H1 (cell line): ENCODE measurements at regions not wholly inside any gene's neighbourhood (a gene's known extent, or its start where the extent isn't known, plus 50 kb on each side); places are given as distances from the start of the nearest gene placed in this dataset.

ENCODE experiments used
- CTCF ChIA-PET: fragments of 300-600 bp; sonication (Branson Sonifier 250); formaldehyde crosslinking; loops from one replicate; lab custom pipeline; 2021; ENCODE audit not compliant: partially characterized antibody; lab: Charles Lee
- POLR2A ChIA-PET: fragments of 300-600 bp; sonication (Branson Sonifier 250); formaldehyde crosslinking; loops from one replicate; lab custom pipeline; 2021; ENCODE audit warnings: inconsistent platforms; ENCODE audit not compliant: partially characterized antibody; lab: Charles Lee
- DNase-seq, 2 experiments: peaks; one replicate each; pipeline versions ENCODE4 v3.0.0 to v3.0.0-alpha.2; 2010 to 2022; ENCODE audit warnings: low spot score in 2 of 2, low read depth in 1 of 2, mixed read lengths in 1 of 2
- FAIRE-seq: peaks from 2 replicates; lab custom pipeline; 2011; peaks lifted over from hg19 to GRCh38; lab: Jason Lieb, UNC
- H2AFZ ChIP-seq: 2 replicates; pipeline ENCODE4 v1.8.1; 2012; ENCODE audit warnings: low read length, inconsistent platforms
- H2AK5ac ChIP-seq: 2 replicates; pipeline ENCODE4 v1.6.1; 2013; ENCODE audit warnings: low read depth, low read length
- H2BK120ac ChIP-seq: replicated peaks from 2 replicates; pipeline ENCODE3; 2013; ENCODE audit warnings: low read depth, low read length, inconsistent platforms
- H2BK12ac ChIP-seq: 2 replicates; pipeline ENCODE4 v1.6.1; 2013; ENCODE audit warnings: low read depth, low read length
- H2BK15ac ChIP-seq: 2 replicates; pipeline ENCODE4 v1.6.1; 2013; ENCODE audit warnings: low read length
- H2BK20ac ChIP-seq: 2 replicates; pipeline ENCODE4 v1.6.1; 2013; ENCODE audit warnings: low read length
- H2BK5ac ChIP-seq: 2 replicates; pipeline ENCODE4 v1.6.1; 2013; ENCODE audit warnings: low read depth, low read length
- H3K14ac ChIP-seq: 2 replicates; pipeline ENCODE4 v1.6.1; 2013; ENCODE audit warnings: inconsistent platforms; ENCODE audit not compliant: insufficient read length
- H3K18ac ChIP-seq: 2 replicates; pipeline ENCODE4 v1.6.1; 2013; ENCODE audit warnings: low read length; ENCODE audit errors: extremely low read depth
- H3K23ac ChIP-seq: 2 replicates; pipeline ENCODE4 v1.6.1; 2013; ENCODE audit warnings: inconsistent platforms; ENCODE audit not compliant: insufficient read length
- H3K23me2 ChIP-seq: 2 replicates; pipeline ENCODE4 v1.6.1; 2013; ENCODE audit warnings: low read depth, low read length
- H3K27ac ChIP-seq: 2 replicates; pipeline ENCODE4 v1.6.1; 2011; ENCODE audit warnings: low read depth, low read length, inconsistent platforms
- H3K27me3 ChIP-seq, 4 experiments: replicated peaks in 1 of 4; 1 replicate in 1 of 4; 2 replicates in 3 of 4; pipeline versions ENCODE4 v1.6.1 to v1.8.1; 2011 to 2013; ENCODE audit warnings: low read length in 3 of 4, mild to moderate bottlenecking in 3 of 4, inconsistent platforms in 2 of 4, mixed read lengths in 2 of 4, moderate library complexity in 1 of 4; ENCODE audit not compliant: control insufficient read depth in 3 of 4, insufficient read depth in 3 of 4; ENCODE audit errors: extremely low read depth in 1 of 4
- H3K36me3 ChIP-seq, 4 experiments: 2 replicates each; pipeline versions ENCODE4 v1.6.1 to v1.8.1; 2011 to 2013; ENCODE audit warnings: mild to moderate bottlenecking in 4 of 4, low read length in 3 of 4, moderate library complexity in 2 of 4, control low read depth in 1 of 4, inconsistent platforms in 1 of 4; ENCODE audit not compliant: insufficient read depth in 4 of 4, control insufficient read depth in 2 of 4
- H3K4ac ChIP-seq: replicated peaks from 2 replicates; pipeline ENCODE3; 2013; ENCODE audit warnings: low read length, low read depth, mixed read lengths, inconsistent platforms; ENCODE audit not compliant: insufficient read length
- H3K4me1 ChIP-seq, 4 experiments: replicated peaks in 1 of 4; 1 replicate in 1 of 4; 2 replicates in 3 of 4; pipeline versions ENCODE4 v1.6.1 to v1.8.1; 2011 to 2013; ENCODE audit warnings: low read length in 3 of 4, inconsistent platforms in 2 of 4, mixed read lengths in 1 of 4; ENCODE audit not compliant: insufficient read depth in 4 of 4, control insufficient read depth in 3 of 4
- H3K4me2 ChIP-seq, 2 experiments: 2 replicates each; pipeline versions ENCODE4 v1.6.1 to v1.8.1; 2011 to 2013; ENCODE audit warnings: low read depth in 2 of 2, low read length in 2 of 2, control low read depth in 1 of 2, inconsistent platforms in 1 of 2, mild to moderate bottlenecking in 1 of 2; ENCODE audit not compliant: insufficient read depth in 1 of 2
- H3K4me3 ChIP-seq, 4 experiments: fragments of 200-600, 300-600 bp in 1 of 4; sonication (generic), shearing (Covaris generic), sonication (Bioruptor Twin) in 1 of 4; 2 replicates each; pipeline versions ENCODE4 v1.5.1 to v1.8.1; 2011 to 2016; ENCODE audit warnings: low read length in 4 of 4, low read depth in 3 of 4, control low read depth in 2 of 4, inconsistent platforms in 2 of 4, mild to moderate bottlenecking in 2 of 4, mixed read lengths in 1 of 4, moderate library complexity in 1 of 4; ENCODE audit not compliant: insufficient read depth in 2 of 4; ENCODE audit errors: extremely low read depth in 1 of 4
- H3K56ac ChIP-seq: replicated peaks from 2 replicates; pipeline ENCODE3; 2013; ENCODE audit warnings: low read depth, mild to moderate bottlenecking, mixed read lengths, low read length, inconsistent platforms; ENCODE audit not compliant: insufficient read length
- H3K79me1 ChIP-seq: 2 replicates; pipeline ENCODE4 v1.6.1; 2013; ENCODE audit warnings: low read depth, low read length, control low read depth
- H3K79me2 ChIP-seq, 2 experiments: 2 replicates each; pipeline versions ENCODE4 v1.6.1 to v1.8.1; 2012 to 2013; ENCODE audit warnings: low read length in 2 of 2, mild to moderate bottlenecking in 2 of 2, inconsistent platforms in 1 of 2; ENCODE audit not compliant: insufficient read depth in 2 of 2, control insufficient read depth in 1 of 2
- H3K9ac ChIP-seq, 4 experiments: replicated peaks in 1 of 4; 1 replicate in 1 of 4; 2 replicates in 3 of 4; pipeline versions ENCODE4 v1.6.1 to v1.8.1; 2011 to 2013; ENCODE audit warnings: low read depth in 3 of 4, low read length in 3 of 4, control low read depth in 2 of 4, mild to moderate bottlenecking in 2 of 4, moderate library complexity in 2 of 4, inconsistent platforms in 1 of 4; ENCODE audit errors: extremely low read depth in 1 of 4
- H3K9me3 ChIP-seq, 2 experiments: 2 replicates each; pipeline versions ENCODE4 v1.6.1 to v1.8.1; 2012 to 2013; ENCODE audit warnings: mild to moderate bottlenecking in 2 of 2, moderate library complexity in 2 of 2, control low read depth in 1 of 2, inconsistent platforms in 1 of 2, low read depth in 1 of 2, low read length in 1 of 2, mixed read lengths in 1 of 2; ENCODE audit not compliant: insufficient read depth in 2 of 2
- H4K20me1 ChIP-seq, 2 experiments: replicated peaks in 1 of 2; 2 replicates each; pipeline versions ENCODE3 to v1.8.1; 2011 to 2013; ENCODE audit warnings: inconsistent platforms in 2 of 2, low read length in 2 of 2, mild to moderate bottlenecking in 1 of 2; ENCODE audit not compliant: insufficient read depth in 2 of 2, control insufficient read depth in 1 of 2
- H4K5ac ChIP-seq: 2 replicates; pipeline ENCODE4 v1.6.1; 2013; ENCODE audit warnings: low read length, low read depth, mixed read lengths, inconsistent platforms; ENCODE audit not compliant: insufficient read length
- H4K8ac ChIP-seq: 2 replicates; pipeline ENCODE4 v1.8.0; 2013; ENCODE audit warnings: mild to moderate bottlenecking, moderate library complexity, low read length, inconsistent platforms; ENCODE audit not compliant: insufficient read depth; ENCODE audit errors: extremely low read depth
- H4K91ac ChIP-seq: replicated peaks from 2 replicates; pipeline ENCODE3; 2013; ENCODE audit warnings: low read length, mixed read lengths, inconsistent platforms; ENCODE audit not compliant: insufficient read length
- TEAD4 ChIP-seq: IDR thresholded peaks from 2 replicates; pipeline ENCODE4 v1.6.1; 2012; ENCODE audit warnings: low read depth, low read length, inconsistent platforms, mixed read lengths
- WGBS, 2 experiments: shearing (Covaris generic) in 1 of 2; methylation state at CpG; one replicate each; pipeline versions ENCODE4 v1.1.6 to v1.1.7; 2013 to 2015; ENCODE audit warnings: low lambda C conversion rate in 2 of 2, mixed read lengths in 2 of 2, inconsistent platforms in 1 of 2, low coverage in 1 of 2, missing lambda C conversion rate in 1 of 2; ENCODE audit not compliant: insufficient replicate concordance in 2 of 2, insufficient coverage in 1 of 2, insufficient read length in 1 of 2; ENCODE audit errors: extremely low coverage in 1 of 2, missing lambda C conversion rate in 1 of 2; 5-methylcytosine and 5-hydroxymethylcytosine counted together

DNA sequence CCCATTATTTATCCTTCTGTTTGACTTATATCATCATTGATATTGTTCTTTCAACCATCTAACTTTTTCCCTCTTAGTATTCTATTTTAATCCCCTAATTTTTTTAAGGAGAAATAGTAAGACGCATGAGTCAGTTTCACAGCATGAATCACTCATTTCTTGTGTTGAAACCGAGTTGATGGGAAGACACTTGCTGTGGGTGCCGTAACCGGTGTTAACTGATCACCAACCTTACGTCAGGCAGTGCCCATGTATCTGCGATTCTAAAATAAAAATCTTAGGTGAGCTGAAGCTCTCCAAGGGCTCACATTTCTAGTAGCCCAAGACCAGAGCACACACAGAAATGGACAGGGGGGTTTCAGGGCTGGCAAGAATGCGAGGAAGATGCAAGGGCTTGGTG, 348.1 kb downstream of the GALR1 start:
- no peaks in the 10 kb centered on the region for H3K36me3 ChIP-seq
- H4K5ac ChIP-seq, result no peak overlapping the region
- H4K8ac ChIP-seq, result no peak overlapping the region
- no peaks in the 10 kb centered on the region for H3K4me1 ChIP-seq
- POLR2A ChIA-PET, result no interaction called here
- DNase-seq, result no peak
- H3K79me2 ChIP-seq, result no peaks in the 10 kb centered on the region
- no peak overlapping the region for H3K27ac ChIP-seq
- WGBS, 2 experiments, result 81% methylated on average over 7 of the region's 7 CpGs; no CpG with 5 or more reads in 1 of the 2 experiments
- no peak overlapping the region for H3K9ac ChIP-seq
- no peak overlapping the region for H2BK120ac ChIP-seq
- no peak overlapping the region for H3K4me2 ChIP-seq
- H3K79me1 ChIP-seq, result no peaks in the 10 kb centered on the region
- H3K18ac ChIP-seq, result no peak overlapping the region
- no peaks in the 10 kb centered on the region for H3K9me3 ChIP-seq
- no peaks in the 10 kb centered on the region for H3K27me3 ChIP-seq
- TF ChIP-seq TEAD4, result no peak
- TF ChIP-seq, all 59 proteins: peak for 0
- Histone ChIP-seq H2AK5ac (no peak overlapping the region), H2BK5ac (no peak overlapping the region), H2BK20ac (no peak overlapping the region), H3K14ac (no peak overlapping the region), H2BK12ac (no peak overlapping the region), H3K4ac (no peak overlapping the region), H3K23ac (no peak overlapping the region), H3K56ac (no peak overlapping the region), H3K23me2 (no peaks in the 10 kb centered on the region), H2AFZ (no peak overlapping the region), H3K4me3 (no peak overlapping the region), H4K91ac (no peak overlapping the region), H4K20me1 (no peaks in the 10 kb centered on the region), H2BK15ac (no peak overlapping the region)
- CTCF ChIA-PET, result no interaction called here
- FAIRE-seq, result no peak
